ENCODE measurements at regions not wholly inside any gene's neighbourhood (a gene's known extent, or its start where the extent isn't known, plus 50 kb on each side); places are given as distances from the start of the nearest gene placed in this dataset.

- TF ChIP-seq CTCF (conservative IDR thresholded peaks at IDR 0.05; ENCODE audit: low read depth, low read length): no peak
- no peak for DNase-seq (ENCODE audit: low read depth)
- H3K4me3 ChIP-seq (ENCODE audit: low read depth, low read length): no peak overlapping the region
These were observed 143.8 kb upstream of the FAM83B start for GRCh38 chr6:54702772-54703171.

- DNase-seq (ENCODE audit: low read depth): no peak
- TF ChIP-seq CTCF (conservative IDR thresholded peaks at IDR 0.05; ENCODE audit: low read depth, low read length): no peak
- H3K4me3 ChIP-seq (ENCODE audit: low read depth, low read length): no peak overlapping the region
These were observed 140.2 kb upstream of the FAM83B start for GRCh38 chr6:54706391-54706790.

- no peak for DNase-seq (ENCODE audit: low read depth)
- no peak for TF ChIP-seq CTCF (conservative IDR thresholded peaks at IDR 0.05; ENCODE audit: low read depth, low read length)
- no peak overlapping the region for H3K4me3 ChIP-seq (ENCODE audit: low read depth, low read length)
These were observed 139.5 kb upstream of the FAM83B start for GRCh38 chr6:54706844-54707605.

- no peak for DNase-seq (ENCODE audit: low read depth)
- H3K4me3 ChIP-seq (ENCODE audit: low read depth, low read length): no peak overlapping the region
- no peak for TF ChIP-seq CTCF (conservative IDR thresholded peaks at IDR 0.05; ENCODE audit: low read depth, low read length)
These were observed 136.1 kb upstream of the FAM83B start for GRCh38 chr6:54710456-54710855.

GRCh38 chr6:54716010-54716409 lies 130.6 kb upstream of the FAM83B start:
- no peak for DNase-seq (ENCODE audit: low read depth)
- no peak overlapping the region for H3K4me3 ChIP-seq (ENCODE audit: low read depth, low read length)
- no peak for TF ChIP-seq CTCF (conservative IDR thresholded peaks at IDR 0.05; ENCODE audit: low read depth, low read length)

GRCh38 chr6:54716877-54717276 lies 129.7 kb upstream of the FAM83B start:
- no peak for TF ChIP-seq CTCF (conservative IDR thresholded peaks at IDR 0.05; ENCODE audit: low read depth, low read length)
- H3K4me3 ChIP-seq (ENCODE audit: low read depth, low read length): no peak overlapping the region
- DNase-seq (ENCODE audit: low read depth): peak; percentile 48

GRCh38 chr6:54717849-54718455 lies 128.6 kb upstream of the FAM83B start:
- H3K4me3 ChIP-seq (ENCODE audit: low read depth, low read length): no peak overlapping the region
- peak; percentile 72 for DNase-seq (ENCODE audit: low read depth)
- TF ChIP-seq CTCF (conservative IDR thresholded peaks at IDR 0.05; ENCODE audit: low read depth, low read length): peak; percentile 88

All from choroid plexus epithelial cell (primary cell).